SK-N-SH (cell line): ENCODE measurements at regions not wholly inside any gene's neighbourhood (a gene's known extent, or its start where the extent isn't known, plus 50 kb on each side); places are given as distances from the start of the nearest gene placed in this dataset.

Source experiments
- EP300 ChIP-seq, 2 experiments: IDR thresholded peaks; 2 replicates each; pipeline versions ENCODE4 v1.4.0 to v1.6.1; 2012; ENCODE audit warnings: borderline replicate concordance in 1 of 2, low read depth in 1 of 2, low read length in 1 of 2
- EZH2phosphoT487 ChIP-seq: fragments of 200-600 bp; sonication (generic); IDR thresholded peaks from 2 replicates; pipeline ENCODE4 v1.6.1; 2017; ENCODE audit warnings: low read depth, mixed run types, mild to moderate bottlenecking, antibody characterized with exemption, moderate library complexity, borderline replicate concordance
- FOSL2 ChIP-seq: IDR thresholded peaks from 2 replicates; pipeline ENCODE4 v1.4.0; 2012; ENCODE audit warnings: low read depth, mild to moderate bottlenecking, moderate library complexity, borderline replicate concordance
- FOXM1 ChIP-seq: IDR thresholded peaks from 2 replicates; pipeline ENCODE4 v1.4.0; 2012; ENCODE audit warnings: low read depth, mild to moderate bottlenecking
- POLR2AphosphoS5 ChIP-seq: IDR thresholded peaks from 2 replicates; pipeline ENCODE4 v1.6.1; 2012; ENCODE audit warnings: low read depth, low read length
- RXRA ChIP-seq: IDR thresholded peaks from 2 replicates; pipeline ENCODE4 v1.4.0; 2012; ENCODE audit warnings: low read depth, mild to moderate bottlenecking, borderline replicate concordance
- TAF1 ChIP-seq: IDR thresholded peaks from 2 replicates; pipeline ENCODE4 v1.6.1; 2012; ENCODE audit warnings: low read depth, mild to moderate bottlenecking, low read length, moderate library complexity, borderline replicate concordance
- TCF12 ChIP-seq: IDR thresholded peaks from 2 replicates; pipeline ENCODE4 v1.4.0; 2012
- TEAD4 ChIP-seq: IDR thresholded peaks from 2 replicates; pipeline ENCODE4 v1.4.0; 2012; ENCODE audit warnings: mild to moderate bottlenecking, borderline replicate concordance; ENCODE audit not compliant: insufficient read depth
- YY1 ChIP-seq: IDR thresholded peaks from 2 replicates; pipeline ENCODE4 v1.4.0; 2012; ENCODE audit warnings: low read depth, mild to moderate bottlenecking
- TF ChIP-seq, protein P1 (sequence below): IDR thresholded peaks from 2 replicates; pipeline ENCODE4 v1.6.1; 2012; ENCODE audit warnings: mild to moderate bottlenecking, low read depth, low read length, moderate library complexity
- TF ChIP-seq, protein P2 (sequence below): fragments of 200-600 bp; sonication (generic); IDR thresholded peaks from 2 replicates; pipeline ENCODE4 v1.6.1; 2017; ENCODE audit warnings: antibody characterized with exemption, mild to moderate bottlenecking, moderate library complexity
- TF ChIP-seq, protein P3 (sequence below): IDR thresholded peaks from 2 replicates; pipeline ENCODE4 v1.4.0; 2012; ENCODE audit warnings: low read depth
- TF ChIP-seq, protein P4 (sequence below): IDR thresholded peaks from 2 replicates; pipeline ENCODE4 v1.4.0; 2012; ENCODE audit warnings: low read depth, borderline replicate concordance

DNA sequence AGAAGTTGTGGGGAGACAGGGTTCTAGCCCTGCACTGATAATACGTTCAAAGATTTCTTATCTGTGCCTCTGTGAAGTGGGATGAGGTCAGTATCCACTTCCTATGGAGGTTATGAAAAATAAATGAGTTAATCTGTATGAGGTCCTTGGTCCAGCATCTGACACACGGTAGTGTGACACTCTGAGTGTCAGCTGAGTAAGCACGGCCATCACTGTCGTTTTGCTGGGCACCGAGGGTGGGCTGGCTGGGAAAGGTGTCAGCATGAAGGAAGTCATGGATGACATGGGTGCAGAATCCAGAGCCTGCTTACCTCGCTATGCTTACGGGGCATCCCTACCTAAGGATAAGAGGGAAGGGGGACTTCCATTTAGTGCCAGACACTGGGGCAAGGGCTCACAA, 150.3 kb downstream of the INHBB start:
- TF ChIP-seq FOSL2, result no peak
- TF ChIP-seq, protein P1, sequence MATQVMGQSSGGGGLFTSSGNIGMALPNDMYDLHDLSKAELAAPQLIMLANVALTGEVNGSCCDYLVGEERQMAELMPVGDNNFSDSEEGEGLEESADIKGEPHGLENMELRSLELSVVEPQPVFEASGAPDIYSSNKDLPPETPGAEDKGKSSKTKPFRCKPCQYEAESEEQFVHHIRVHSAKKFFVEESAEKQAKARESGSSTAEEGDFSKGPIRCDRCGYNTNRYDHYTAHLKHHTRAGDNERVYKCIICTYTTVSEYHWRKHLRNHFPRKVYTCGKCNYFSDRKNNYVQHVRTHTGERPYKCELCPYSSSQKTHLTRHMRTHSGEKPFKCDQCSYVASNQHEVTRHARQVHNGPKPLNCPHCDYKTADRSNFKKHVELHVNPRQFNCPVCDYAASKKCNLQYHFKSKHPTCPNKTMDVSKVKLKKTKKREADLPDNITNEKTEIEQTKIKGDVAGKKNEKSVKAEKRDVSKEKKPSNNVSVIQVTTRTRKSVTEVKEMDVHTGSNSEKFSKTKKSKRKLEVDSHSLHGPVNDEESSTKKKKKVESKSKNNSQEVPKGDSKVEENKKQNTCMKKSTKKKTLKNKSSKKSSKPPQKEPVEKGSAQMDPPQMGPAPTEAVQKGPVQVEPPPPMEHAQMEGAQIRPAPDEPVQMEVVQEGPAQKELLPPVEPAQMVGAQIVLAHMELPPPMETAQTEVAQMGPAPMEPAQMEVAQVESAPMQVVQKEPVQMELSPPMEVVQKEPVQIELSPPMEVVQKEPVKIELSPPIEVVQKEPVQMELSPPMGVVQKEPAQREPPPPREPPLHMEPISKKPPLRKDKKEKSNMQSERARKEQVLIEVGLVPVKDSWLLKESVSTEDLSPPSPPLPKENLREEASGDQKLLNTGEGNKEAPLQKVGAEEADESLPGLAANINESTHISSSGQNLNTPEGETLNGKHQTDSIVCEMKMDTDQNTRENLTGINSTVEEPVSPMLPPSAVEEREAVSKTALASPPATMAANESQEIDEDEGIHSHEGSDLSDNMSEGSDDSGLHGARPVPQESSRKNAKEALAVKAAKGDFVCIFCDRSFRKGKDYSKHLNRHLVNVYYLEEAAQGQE, result no peak
- TF ChIP-seq, protein P2, sequence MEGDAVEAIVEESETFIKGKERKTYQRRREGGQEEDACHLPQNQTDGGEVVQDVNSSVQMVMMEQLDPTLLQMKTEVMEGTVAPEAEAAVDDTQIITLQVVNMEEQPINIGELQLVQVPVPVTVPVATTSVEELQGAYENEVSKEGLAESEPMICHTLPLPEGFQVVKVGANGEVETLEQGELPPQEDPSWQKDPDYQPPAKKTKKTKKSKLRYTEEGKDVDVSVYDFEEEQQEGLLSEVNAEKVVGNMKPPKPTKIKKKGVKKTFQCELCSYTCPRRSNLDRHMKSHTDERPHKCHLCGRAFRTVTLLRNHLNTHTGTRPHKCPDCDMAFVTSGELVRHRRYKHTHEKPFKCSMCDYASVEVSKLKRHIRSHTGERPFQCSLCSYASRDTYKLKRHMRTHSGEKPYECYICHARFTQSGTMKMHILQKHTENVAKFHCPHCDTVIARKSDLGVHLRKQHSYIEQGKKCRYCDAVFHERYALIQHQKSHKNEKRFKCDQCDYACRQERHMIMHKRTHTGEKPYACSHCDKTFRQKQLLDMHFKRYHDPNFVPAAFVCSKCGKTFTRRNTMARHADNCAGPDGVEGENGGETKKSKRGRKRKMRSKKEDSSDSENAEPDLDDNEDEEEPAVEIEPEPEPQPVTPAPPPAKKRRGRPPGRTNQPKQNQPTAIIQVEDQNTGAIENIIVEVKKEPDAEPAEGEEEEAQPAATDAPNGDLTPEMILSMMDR, result no peak
- TF ChIP-seq RXRA, result no peak
- TF ChIP-seq, protein P3, sequence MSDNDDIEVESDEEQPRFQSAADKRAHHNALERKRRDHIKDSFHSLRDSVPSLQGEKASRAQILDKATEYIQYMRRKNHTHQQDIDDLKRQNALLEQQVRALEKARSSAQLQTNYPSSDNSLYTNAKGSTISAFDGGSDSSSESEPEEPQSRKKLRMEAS, result no peak
- TF ChIP-seq POLR2AphosphoS5, result no peak
- no peak for TF ChIP-seq TEAD4
- no peak for TF ChIP-seq EP300 (IDR thresholded peaks at IDR 0.05; ENCODE audit: borderline replicate concordance in 1 of 2, low read depth in 1 of 2, low read length in 1 of 2)
- TF ChIP-seq, protein P4, sequence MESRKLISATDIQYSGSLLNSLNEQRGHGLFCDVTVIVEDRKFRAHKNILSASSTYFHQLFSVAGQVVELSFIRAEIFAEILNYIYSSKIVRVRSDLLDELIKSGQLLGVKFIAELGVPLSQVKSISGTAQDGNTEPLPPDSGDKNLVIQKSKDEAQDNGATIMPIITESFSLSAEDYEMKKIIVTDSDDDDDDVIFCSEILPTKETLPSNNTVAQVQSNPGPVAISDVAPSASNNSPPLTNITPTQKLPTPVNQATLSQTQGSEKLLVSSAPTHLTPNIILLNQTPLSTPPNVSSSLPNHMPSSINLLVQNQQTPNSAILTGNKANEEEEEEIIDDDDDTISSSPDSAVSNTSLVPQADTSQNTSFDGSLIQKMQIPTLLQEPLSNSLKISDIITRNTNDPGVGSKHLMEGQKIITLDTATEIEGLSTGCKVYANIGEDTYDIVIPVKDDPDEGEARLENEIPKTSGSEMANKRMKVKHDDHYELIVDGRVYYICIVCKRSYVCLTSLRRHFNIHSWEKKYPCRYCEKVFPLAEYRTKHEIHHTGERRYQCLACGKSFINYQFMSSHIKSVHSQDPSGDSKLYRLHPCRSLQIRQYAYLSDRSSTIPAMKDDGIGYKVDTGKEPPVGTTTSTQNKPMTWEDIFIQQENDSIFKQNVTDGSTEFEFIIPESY, result no peak
- TF ChIP-seq TCF12, result no peak
- TF ChIP-seq TAF1, result no peak
- no peak for TF ChIP-seq EZH2phosphoT487
- TF ChIP-seq YY1, result no peak
- no peak for TF ChIP-seq FOXM1
